ENCODE measurements at regions not wholly inside any gene's neighbourhood (a gene's known extent, or its start where the extent isn't known, plus 50 kb on each side); places are given as distances from the start of the nearest gene placed in this dataset.
"Not testable (repeated sequence)": the region's sequence is repeated elsewhere in the genome, so short reads cannot be mapped to it uniquely, and the experiment has no call there.

- Histone ChIP-seq H3K36me3 (replicated peaks; ENCODE audit: insufficient read depth, low read length) (no peaks in the 10 kb centered on the region), H3K4me2 (ENCODE audit: low read depth, low read length) (no peak overlapping the region), H3K4me3 (ENCODE audit: low read length) (no peak overlapping the region), H4K20me1 (ENCODE audit: insufficient read depth, low read length) (no peaks in the 10 kb centered on the region), H3K9me2 (replicated peaks; ENCODE audit: insufficient read depth, low read length) (no peaks in the 10 kb centered on the region), H2AFZ (ENCODE audit: low read length) (no peak overlapping the region), H3K9ac (ENCODE audit: low read length) (no peak overlapping the region), H3K4me1 (ENCODE audit: low read length) (no peaks in the 10 kb centered on the region), H3K9me3 (replicated peaks; ENCODE audit: insufficient read depth, low read length) (no peaks in the 10 kb centered on the region), H3K79me2 (ENCODE audit: low read length) (no peaks in the 10 kb centered on the region), H3K27me3 (replicated peaks; ENCODE audit: insufficient read depth, low read length) (no peaks in the 10 kb centered on the region), H3F3A (ENCODE audit: insufficient read depth, low read length) (no peaks in the 10 kb centered on the region), H3K27ac (ENCODE audit: low read length) (no peak overlapping the region)
- TF ChIP-seq EZH2 (optimal IDR thresholded peaks at IDR 0.05; ENCODE audit: low read depth, low read length) (no peak), CTCF (IDR thresholded peaks at IDR 0.05; ENCODE audit: low read length) (no peak), EZH2phosphoT487 (IDR thresholded peaks at IDR 0.05; ENCODE audit: low read length) (no peak)
- no peak for DNase-seq
Measured at GRCh38 chr5:118111956-118112355, 876.4 kb downstream of the DTWD2 start.

- not testable (repeated sequence) for H3K27ac ChIP-seq (ENCODE audit: low read length); H3K4me3 ChIP-seq (ENCODE audit: low read length); H3K79me2 ChIP-seq (ENCODE audit: low read length); H3K36me3 ChIP-seq (replicated peaks; ENCODE audit: insufficient read depth, low read length); H3F3A ChIP-seq (ENCODE audit: insufficient read depth, low read length); H4K20me1 ChIP-seq (ENCODE audit: insufficient read depth, low read length); H3K9me2 ChIP-seq (replicated peaks; ENCODE audit: insufficient read depth, low read length); DNase-seq; H3K4me1 ChIP-seq (ENCODE audit: low read length); H3K9ac ChIP-seq (ENCODE audit: low read length); H3K27me3 ChIP-seq (replicated peaks; ENCODE audit: insufficient read depth, low read length); H2AFZ ChIP-seq (ENCODE audit: low read length); H3K9me3 ChIP-seq (replicated peaks; ENCODE audit: insufficient read depth, low read length); H3K4me2 ChIP-seq (ENCODE audit: low read depth, low read length)
Measured at GRCh38 chr5:118107246-118107645, 881.1 kb downstream of the DTWD2 start.

GRCh38 chr5:118098716-118099115 is 889.6 kb downstream of the DTWD2 start:
- H3K36me3 ChIP-seq (replicated peaks; ENCODE audit: insufficient read depth, low read length): no peaks in the 10 kb centered on the region
- H3K9me3 ChIP-seq (replicated peaks; ENCODE audit: insufficient read depth, low read length): no peaks in the 10 kb centered on the region
- H3K4me3 ChIP-seq (ENCODE audit: low read length): no peak overlapping the region
- no peaks in the 10 kb centered on the region for H4K20me1 ChIP-seq (ENCODE audit: insufficient read depth, low read length)
- no peak overlapping the region for H3K27ac ChIP-seq (ENCODE audit: low read length)
- no peak overlapping the region for H3K9ac ChIP-seq (ENCODE audit: low read length)
- H3K27me3 ChIP-seq (replicated peaks; ENCODE audit: insufficient read depth, low read length): no peaks in the 10 kb centered on the region
- no peaks in the 10 kb centered on the region for H3K4me1 ChIP-seq (ENCODE audit: low read length)
- no peaks in the 10 kb centered on the region for H3F3A ChIP-seq (ENCODE audit: insufficient read depth, low read length)
- H3K4me2 ChIP-seq (ENCODE audit: low read depth, low read length): no peak overlapping the region
- no peak for DNase-seq
- H3K9me2 ChIP-seq (replicated peaks; ENCODE audit: insufficient read depth, low read length): no peaks in the 10 kb centered on the region
- no peak overlapping the region for H2AFZ ChIP-seq (ENCODE audit: low read length)
- TF ChIP-seq EZH2 (optimal IDR thresholded peaks at IDR 0.05; ENCODE audit: low read depth, low read length) (no peak), EZH2phosphoT487 (IDR thresholded peaks at IDR 0.05; ENCODE audit: low read length) (no peak), CTCF (IDR thresholded peaks at IDR 0.05; ENCODE audit: low read length) (no peak)
- no peaks in the 10 kb centered on the region for H3K79me2 ChIP-seq (ENCODE audit: low read length)

GRCh38 chr5:118095115-118095514 is 893.2 kb downstream of the DTWD2 start:
- H3K9me2 ChIP-seq (replicated peaks; ENCODE audit: insufficient read depth, low read length): no peaks in the 10 kb centered on the region
- no peak overlapping the region for H3K9ac ChIP-seq (ENCODE audit: low read length)
- TF ChIP-seq CTCF (IDR thresholded peaks at IDR 0.05; ENCODE audit: low read length) (no peak), EZH2phosphoT487 (IDR thresholded peaks at IDR 0.05; ENCODE audit: low read length) (no peak), EZH2 (optimal IDR thresholded peaks at IDR 0.05; ENCODE audit: low read depth, low read length) (no peak)
- no peak overlapping the region for H3K4me3 ChIP-seq (ENCODE audit: low read length)
- no peak overlapping the region for H3K4me2 ChIP-seq (ENCODE audit: low read depth, low read length)
- H3K27ac ChIP-seq (ENCODE audit: low read length): no peak overlapping the region
- no peak for DNase-seq
- no peaks in the 10 kb centered on the region for H3F3A ChIP-seq (ENCODE audit: insufficient read depth, low read length)
- H3K9me3 ChIP-seq (replicated peaks; ENCODE audit: insufficient read depth, low read length): no peaks in the 10 kb centered on the region
- no peaks in the 10 kb centered on the region for H3K27me3 ChIP-seq (replicated peaks; ENCODE audit: insufficient read depth, low read length)
- H3K36me3 ChIP-seq (replicated peaks; ENCODE audit: insufficient read depth, low read length): no peaks in the 10 kb centered on the region
- no peaks in the 10 kb centered on the region for H4K20me1 ChIP-seq (ENCODE audit: insufficient read depth, low read length)
- no peaks in the 10 kb centered on the region for H3K79me2 ChIP-seq (ENCODE audit: low read length)
- H3K4me1 ChIP-seq (ENCODE audit: low read length): no peaks in the 10 kb centered on the region
- no peak overlapping the region for H2AFZ ChIP-seq (ENCODE audit: low read length)
